ENCODE measurements at regions not wholly inside any gene's neighbourhood (a gene's known extent, or its start where the extent isn't known, plus 50 kb on each side); places are given as distances from the start of the nearest gene placed in this dataset.

DNA sequence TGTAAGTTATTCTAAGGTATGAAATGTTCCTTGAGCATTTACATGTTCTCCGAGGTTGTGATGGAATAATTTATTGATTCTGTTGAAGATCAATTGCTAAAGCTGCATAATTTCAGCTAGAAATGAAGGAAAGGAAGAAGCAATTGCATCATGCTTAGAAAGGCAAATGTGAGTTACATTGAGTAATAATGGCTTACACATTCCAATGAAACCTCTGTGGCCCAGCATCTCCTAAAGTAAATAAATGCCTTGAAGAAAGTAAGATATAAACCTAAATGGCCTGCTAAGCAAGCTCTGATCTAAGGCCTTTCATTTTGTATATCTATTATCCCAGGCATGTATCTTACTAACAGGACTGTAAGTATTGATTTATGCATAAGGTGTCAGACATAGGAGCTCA lies 677.3 kb upstream of the RGMB start:
- DNase-seq, result no peak

DNA sequence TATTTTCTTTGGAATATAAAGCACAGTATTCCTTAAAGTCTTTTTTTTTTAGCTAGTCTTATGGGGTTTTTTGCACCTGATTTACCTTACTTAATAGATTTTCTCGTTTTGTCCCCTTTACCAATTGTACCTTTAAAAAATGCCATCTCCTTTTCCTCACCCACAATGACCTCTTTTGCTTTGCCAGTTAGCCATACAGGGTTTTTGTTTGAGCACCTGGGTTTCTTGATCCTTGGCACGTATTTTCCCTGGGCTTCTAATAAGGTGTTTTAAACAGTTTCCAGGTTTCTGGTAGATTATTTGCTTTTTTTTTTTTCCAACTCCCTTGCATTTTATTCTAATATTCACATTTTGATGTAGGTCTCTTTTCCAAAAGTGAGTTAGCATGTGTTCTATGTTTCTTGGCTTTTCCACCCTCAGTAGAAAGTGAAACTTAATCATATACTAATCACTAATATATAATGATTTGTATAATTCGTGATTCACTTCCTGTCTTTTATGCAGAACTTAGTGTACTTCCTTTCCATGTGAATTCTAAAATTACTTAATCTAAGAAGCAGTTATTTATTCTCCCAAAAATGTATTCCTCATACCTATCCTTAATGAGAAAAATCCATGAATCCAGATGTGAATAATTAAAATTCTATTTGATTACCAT lies 673.9 kb upstream of the RGMB start:
- DNase-seq, result no peak

DNA sequence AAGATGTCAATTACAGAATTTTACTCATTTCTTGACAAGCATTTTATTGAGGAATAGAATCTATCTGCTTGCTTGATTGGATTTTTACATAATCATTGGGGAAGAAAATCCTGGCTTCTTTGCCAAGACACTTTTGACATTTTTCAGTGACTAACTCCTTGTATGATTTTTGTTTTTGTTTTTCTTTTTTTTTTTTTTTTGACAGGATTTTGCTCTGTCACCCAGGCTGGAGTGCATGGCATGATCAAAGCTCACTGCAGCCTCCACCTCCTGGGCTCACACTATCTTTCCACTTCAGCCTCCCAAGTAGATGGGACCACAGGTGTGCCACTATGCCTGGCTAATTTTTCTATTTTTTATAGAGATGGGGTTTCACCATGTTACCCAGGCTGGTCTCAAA lies 672.3 kb upstream of the RGMB start:
- no peak for DNase-seq

DNA sequence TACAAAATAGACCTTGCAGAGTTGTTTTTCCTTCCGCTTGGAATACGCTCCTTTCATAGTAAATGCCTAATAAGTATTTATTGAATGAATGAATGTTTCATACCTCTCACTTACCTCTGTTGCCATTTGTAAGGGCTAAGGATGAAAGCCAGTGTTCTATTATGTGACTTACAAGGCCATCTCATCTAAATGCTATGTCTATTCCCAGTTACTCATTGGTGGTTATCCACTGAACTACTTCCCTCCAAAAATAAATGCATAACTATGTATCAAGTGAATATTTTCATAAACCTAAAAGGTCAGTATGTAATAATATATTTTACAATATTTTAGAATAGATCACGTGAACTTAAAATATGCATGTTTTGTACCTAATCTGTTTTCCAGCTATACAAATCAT lies 670.5 kb upstream of the RGMB start:
- no peak for DNase-seq

DNA sequence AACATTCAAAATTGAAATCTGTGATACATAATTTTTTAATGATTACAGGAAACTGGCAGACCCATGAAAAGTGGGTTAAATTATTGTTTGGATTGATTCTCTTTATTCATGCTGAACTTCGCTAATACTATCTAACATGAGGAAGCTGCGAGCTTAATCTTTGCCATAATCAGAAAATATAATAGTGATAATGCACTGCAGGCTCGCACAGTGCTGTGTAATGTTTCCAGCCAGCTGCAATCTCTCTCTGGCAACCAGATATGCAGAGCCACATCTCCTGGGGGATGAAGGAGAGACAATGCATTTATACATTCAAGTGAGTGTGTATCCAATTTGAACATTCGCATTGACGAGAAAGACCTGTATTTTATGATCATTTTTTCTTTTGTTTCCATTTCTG lies 669.7 kb upstream of the RGMB start:
- no peak for DNase-seq

DNA sequence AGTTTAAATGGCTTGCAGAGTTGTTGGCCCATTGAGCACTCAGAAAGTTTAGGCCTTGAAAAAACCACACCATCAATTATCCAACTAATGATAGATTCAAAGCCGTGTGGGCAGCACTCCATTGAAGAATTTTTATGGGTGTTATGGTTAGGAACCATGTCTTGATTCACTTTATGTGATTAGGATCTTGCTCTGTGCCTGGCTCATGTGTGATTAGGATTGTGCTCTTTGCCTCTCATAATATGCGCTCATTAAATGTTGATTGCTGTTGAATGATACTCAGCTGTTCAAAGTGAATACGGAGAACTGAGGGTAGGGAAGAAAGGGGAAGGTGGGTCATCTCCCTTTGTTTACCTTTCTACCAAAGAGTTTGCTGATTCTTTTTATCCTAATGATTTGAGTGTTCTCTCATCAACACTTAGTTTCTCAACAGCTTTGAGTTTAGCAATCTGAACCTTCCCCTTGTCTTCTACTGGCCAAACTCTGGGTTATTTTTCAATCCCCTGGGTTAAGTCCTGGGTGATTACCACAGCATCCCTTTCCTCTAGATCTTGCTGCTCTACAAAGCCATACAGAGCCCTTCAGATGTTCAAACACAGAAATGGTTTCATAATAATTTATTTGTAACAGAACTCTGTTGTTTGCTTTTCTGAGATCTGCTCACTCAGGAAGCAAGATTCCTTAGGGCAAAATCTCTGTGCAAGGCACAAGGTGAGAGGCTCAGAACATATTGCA lies 668.8 kb upstream of the RGMB start:
- DNase-seq, result no peak

DNA sequence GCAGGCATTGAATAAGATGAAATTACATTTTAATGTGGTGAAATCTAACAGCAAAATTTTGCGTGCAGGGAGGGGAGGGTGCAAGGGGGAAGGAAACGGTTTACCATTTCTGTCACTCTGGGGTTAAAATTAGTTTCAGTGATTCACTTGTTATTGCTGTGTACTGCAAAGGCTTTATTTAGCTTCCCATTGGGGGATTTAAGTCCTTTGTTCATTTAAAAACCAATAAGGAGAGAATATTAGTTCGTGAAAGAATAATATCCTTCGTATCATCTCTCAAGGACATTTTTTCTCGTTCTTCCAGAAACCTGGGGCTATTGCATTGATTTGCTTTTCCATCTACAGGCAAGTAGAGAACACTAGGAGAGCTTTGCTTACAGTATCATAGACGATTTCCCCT lies 667.8 kb upstream of the RGMB start:
- no peak for DNase-seq

DNA sequence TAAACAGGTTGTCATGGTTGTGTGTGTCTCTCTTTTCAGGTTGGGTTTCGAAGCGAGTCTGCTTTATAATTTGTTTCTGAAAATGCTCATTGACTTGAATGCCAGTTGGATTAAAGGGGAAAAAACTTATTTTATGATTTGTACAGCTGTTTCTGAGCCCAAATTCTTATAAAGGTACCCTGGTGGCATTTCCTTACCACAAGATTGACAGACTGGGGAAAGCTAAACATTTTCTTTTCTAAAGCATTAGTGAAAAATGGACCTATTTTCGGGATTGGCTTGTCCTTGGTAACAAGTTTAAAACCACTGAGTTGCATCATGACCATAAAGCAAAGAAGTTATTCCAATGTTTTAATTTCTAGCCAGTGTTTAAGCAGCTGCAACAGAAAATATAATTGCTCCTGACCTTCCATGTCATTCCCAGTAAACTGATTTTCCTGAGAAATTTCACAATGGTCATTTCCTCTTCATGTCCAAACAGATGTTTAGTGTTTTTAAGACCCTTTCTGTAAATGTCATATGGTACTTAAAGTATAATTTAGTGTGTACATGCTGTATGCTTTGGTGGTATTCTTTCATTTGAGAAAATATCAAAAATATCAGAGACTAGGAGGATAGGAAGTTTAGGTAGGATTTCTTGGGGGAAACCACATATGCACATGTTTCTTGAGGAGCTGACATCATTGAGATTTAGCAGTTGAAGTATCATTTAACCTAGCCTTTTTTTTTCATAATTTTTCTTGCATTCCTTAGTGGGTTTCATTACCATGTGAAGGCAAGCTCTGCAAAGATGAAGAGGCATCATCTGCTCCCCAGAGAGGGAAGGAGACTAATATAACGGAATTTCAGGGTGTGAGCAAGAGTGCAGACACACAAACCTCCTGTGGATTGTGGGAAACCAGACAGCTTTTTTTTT lies 667.1 kb upstream of the RGMB start:
- no peak for DNase-seq

DNA sequence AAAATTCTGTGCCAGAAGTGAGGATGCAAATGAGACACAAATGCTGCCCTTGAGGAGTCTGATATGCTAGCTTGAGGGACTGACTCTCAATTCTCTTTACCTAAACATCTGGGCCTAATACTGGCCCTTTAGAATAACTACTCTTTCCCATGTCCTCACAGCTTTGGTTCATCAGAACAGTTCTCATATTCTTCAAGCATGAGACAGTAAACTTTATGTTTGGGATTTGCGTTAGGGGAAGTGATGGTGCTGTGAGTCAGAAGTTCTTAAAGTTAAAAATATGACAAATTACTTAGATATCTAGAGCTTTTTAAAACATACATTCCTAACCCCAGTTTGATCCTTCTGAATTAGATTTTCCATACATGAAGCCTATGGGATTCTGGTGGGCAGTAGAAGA lies 665.0 kb upstream of the RGMB start:
- no peak for DNase-seq

DNA sequence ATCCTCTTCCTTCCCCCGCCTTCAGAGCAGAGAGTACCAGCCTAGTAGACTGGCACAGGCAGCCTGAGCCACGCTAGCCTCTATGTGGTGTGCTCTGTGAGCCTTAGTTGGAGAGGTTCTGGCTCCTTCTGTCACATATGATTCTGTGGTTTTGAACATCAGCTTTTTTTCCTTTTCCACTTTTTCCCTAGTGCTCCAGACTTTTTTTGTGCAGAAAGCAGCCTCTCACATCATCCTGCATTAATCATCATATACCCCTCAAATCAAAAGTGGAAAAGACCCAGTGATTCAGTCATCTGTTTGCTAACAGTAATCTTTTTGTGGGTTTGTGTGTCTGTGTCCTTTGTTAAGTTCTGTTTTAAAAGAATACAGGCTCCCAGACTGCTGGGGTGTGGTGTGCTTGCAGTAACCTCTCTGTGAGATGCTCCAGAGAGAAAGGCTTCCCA lies 663.9 kb upstream of the RGMB start:
- no peak for DNase-seq

DNA sequence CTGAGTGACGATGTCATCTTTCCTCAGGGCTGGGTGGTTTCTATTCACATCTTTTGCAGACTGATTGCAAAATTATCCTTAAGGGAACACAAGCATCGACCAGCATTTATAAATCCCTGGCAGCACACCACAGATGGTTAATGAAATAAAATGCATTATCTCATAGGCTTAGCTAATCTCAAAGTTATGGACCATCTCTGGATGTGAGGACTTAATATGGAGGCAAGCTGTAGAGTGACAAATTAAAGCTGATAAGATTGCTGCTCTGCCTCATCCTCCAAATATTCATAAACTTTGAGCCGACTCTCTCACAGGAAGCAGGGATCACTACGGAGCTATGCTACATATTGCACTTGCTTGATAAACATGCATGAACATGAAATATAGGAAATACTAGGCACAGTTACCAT lies 663.2 kb upstream of the RGMB start:
- DNase-seq, result no peak

DNA sequence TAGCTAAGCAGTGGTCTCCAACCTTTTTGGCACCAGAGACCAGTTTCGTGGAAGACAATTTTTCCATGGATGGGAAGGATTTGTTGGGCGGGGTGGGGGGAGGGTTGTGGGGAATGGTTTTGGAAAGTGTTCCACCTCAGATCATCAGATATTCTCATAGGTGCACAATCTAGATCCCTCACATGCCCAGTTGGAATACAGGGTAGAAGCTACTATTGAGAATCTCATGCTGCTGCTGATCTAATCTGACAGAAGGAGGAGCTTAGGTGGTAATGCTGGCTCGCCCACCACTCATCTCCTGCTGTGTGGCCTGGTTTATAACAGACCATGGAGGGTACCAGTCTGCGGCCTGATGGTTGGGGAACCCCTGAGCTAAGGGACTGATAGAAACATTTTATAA lies 662.7 kb upstream of the RGMB start:
- no peak for DNase-seq

DNA sequence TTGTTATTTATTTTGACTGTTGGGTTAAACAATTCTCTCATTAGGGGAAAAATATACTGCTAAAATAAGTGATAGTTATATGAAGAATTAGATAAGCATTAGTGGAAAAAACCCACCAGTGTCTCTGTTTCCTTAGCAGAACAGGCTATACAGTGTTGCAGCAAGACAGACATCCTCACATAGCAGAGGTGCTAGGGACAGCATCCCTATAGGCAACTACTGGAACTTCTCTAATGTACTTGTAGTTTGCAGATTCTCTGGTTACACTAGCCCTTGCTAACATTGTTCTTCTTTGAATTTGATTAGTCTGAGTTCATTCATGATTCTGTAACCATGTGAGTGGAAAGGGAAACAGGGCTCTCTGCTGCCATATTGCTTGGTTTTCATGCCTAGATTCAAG lies 661.8 kb upstream of the RGMB start:
- DNase-seq, result no peak

DNA sequence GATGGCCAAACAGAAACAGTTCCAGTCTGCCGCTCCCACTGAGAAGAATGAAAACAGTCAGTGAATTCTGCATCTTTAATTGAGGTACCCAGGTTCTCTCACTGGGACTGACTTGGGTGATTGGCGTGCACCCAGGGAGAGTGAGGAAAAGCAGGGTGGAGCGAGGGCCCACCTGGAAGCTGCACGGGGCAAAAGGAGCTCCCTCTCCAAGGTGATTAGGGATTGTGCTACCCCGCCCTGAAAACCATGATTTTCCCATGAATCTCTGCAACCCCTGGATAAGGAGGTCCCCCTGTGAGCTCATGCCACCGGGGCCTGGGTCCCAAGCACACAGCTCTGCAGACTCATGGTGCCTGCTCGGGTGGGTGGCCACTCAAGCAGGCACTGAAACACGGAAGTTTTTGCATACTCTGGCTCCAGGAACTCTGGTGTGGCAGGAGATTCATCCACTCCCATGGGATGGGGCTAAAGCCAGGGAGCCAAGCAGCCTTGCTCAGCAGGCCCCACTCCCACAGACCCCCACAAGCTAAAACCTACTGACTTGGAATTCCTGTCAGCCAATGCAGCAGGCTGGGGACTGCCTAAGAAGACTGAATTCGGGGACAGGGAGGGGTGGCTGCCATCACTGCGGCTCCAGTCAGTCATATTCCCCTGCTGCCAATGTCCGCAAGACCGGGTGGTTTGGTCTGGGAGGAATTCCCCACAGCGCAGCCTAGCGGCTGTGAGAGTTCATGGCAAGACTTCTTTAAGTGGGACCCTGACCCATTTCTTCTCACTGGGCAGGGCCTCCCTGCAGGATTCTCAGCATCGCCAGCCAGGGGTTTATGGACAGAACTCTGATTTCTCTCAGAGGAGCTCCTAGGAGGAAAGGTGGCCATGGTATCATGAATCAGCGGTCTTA lies 652.2 kb upstream of the RGMB start:
- DNase-seq, result no peak

DNA sequence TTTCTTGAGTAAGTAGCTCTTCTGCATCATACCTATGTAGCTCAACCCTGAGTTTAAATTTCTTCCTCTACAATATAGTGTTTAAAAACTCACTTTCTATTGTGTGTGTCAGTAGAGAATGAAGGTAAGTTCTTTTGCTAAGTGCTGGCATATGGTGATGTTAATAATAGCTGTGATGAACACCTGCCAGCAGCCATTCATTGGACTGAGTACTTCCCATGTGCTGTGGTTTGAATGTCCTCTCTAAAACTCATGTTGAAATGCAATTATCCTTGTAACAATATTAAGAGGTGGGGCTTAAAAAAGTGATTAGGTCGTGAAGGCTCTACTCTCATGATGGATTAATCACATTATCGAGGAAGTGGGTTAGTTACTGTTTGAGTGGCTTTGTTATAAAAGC lies 645.2 kb upstream of the RGMB start:
- no peak for DNase-seq

DNA sequence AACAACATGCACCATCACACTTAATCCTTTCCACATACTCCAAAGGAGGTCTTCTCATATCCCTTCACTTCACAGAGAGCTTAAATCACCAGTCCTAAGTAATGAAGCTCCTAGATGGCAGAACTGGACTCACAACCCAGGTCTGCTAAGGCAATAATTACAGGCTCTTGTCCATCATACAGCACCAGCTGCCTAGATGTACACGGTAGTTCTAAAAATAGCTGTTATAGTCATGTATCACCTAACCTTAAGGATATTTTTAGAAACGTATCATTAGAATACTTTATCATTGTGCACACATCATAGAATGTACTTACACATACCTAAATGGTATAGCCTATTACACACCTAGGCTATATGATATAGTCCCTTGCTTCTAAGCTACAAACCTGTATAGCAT lies 644.6 kb upstream of the RGMB start:
- no peak for DNase-seq

DNA sequence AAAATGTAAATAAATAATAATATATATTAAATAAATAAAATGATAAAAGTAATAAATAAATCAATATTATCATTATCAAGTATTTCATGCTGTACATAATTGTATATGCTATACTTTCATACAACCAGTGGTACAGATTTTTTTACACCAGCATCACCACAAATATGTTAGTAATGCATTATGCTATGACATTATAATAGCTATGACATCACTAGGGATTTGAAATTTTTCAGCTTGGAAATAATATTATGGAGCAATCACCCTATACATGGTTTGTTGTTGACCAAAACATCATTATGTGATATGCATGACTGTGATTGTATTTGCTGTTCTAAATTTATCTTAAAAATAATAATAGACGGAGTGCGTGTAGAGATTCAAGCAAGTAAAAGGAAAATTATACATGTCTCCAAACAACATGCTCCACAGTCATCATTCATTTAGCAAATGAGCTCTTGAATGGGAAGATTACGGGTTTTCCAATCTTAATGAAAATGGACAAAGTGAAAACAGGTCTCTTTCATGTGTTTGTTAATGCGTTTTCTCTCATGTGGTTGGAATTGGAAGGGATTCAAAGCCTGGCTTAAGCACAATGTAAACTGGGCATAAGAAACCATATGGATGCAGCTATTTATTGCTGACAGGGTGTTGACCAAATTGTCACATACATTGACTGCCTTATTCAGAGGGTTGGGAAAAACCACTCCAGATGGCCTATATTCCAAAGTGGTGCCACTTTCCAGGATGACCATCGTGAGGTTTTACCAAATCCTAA lies 643.0 kb upstream of the RGMB start:
- DNase-seq, result no peak

DNA sequence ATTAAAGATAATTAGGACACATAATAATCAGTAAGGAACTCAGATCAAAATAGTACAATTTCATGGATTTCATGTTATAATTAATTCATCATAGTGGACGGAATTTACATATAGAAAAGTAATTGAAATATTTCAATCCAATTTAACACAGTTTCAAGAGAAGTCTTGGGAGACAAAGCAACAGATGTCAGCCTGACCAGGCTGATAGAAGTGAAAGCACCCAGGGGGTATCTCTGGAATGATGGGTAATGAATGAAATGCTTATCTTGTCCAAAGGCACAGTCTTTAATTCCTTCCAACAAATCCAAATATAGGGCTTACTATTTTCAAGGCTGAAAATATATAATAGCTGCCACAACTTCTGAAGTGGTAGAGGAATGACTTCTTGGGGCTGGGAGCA lies 629.3 kb upstream of the RGMB start:
- no peak for DNase-seq

DNA sequence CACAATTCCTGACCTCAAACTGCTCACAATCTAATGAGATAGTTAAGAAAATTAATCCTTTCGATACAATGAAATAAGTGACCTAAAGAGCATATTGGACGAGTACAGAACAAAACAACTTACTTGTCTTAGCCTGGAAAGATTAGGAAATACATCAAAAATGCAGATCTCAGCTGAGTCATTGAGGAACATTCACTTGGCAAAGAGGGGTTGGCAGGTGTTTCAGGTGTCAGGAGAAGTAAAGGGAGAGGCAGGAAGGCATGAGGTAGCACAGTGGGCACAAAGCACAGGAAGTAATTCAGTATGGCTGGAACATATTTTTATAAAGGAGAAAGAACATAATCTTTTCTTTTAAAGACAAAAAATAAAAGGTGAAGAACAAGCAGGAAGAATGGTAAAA lies 628.8 kb upstream of the RGMB start:
- no peak for DNase-seq

DNA sequence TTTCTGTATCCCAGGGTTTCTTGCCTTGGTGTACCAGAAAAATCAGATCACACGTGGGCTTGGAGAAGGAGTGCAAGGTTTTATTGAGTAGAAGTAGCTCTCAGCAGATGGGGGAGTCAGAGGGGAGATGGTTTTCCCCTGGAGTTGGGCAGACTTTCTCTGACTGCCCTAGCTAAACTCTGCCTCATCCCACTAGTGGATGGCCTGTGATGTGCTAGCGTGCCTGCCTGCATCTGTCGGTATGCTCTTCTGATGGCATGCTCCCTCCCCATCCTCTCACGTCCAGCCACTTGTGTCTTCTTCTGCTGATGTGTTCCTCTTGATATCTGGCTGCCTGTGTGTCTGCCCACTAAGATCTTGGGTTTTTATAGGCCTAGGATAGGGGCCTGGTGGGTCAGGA lies 616.1 kb upstream of the RGMB start:
- DNase-seq, result no peak

DNA sequence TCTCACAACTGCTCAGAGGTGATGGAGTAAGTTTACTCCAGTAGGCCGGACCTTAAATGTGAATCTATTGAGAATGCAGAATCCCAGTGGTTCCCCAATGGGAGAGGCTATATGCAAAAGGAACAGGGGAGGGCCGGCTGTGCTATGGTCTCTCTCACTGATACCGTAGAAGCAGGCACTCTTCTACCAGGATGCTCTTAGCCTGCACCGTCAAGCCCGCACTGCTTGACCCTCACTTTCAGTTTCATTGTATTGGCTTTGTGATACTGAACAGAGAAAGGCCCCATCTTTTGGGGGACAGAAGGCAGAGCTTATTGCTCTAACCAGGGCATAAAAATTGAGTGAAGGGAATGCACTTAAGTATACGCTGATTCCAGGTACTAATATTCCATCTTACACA lies 615.0 kb upstream of the RGMB start:
- no peak for DNase-seq
